Hepatocyte (in vitro differentiated cells): ENCODE measurements at regions not wholly inside any gene's neighbourhood (a gene's known extent, or its start where the extent isn't known, plus 50 kb on each side); places are given as distances from the start of the nearest gene placed in this dataset.

ENCODE experiments used
- CTCF ChIP-seq: fragments of 200-600 bp; sonication (generic); IDR thresholded peaks from 2 replicates; pipeline ENCODE4 v1.5.1; 2016; ENCODE audit warnings: antibody characterized with exemption, mild to moderate bottlenecking; ENCODE audit not compliant: poor library complexity
- EZH2 ChIP-seq: fragments of 200-600 bp; sonication (generic); IDR thresholded peaks from 2 replicates; pipeline ENCODE4 v1.6.1; 2016; ENCODE audit warnings: antibody characterized with exemption, mild to moderate bottlenecking, borderline replicate concordance
- EZH2phosphoT487 ChIP-seq: fragments of 200-600 bp; sonication (generic); IDR thresholded peaks from one replicate; pipeline ENCODE4 v1.6.1; 2018; ENCODE audit warnings: antibody characterized with exemption, mild to moderate bottlenecking, low read depth, moderate library complexity; ENCODE audit not compliant: unreplicated experiment, severe bottlenecking

- TF ChIP-seq CTCF, result no peak
- TF ChIP-seq EZH2, result no peak
- no peak for TF ChIP-seq EZH2phosphoT487
Observed at GRCh38 chr4:127118681-127119080, 514.1 kb upstream of the INTU start.
